A549 (cell line): ENCODE measurements at regions not wholly inside any gene's neighbourhood (a gene's known extent, or its start where the extent isn't known, plus 50 kb on each side); places are given as distances from the start of the nearest gene placed in this dataset.

Source experiments
- ATAC-seq, 2 experiments: fragments of 200-7000 bp in 1 of 2; fragments of >200 bp in 1 of 2; cut with Nextera tagmentation in 1 of 2; cut with Tn5 transposase in 1 of 2; 3 replicates each; pipeline versions ENCODE4 v1.8.0 to v1.9.1; 2018 to 2020; ENCODE audit warnings: mild to moderate bottlenecking in 1 of 2, moderate library complexity in 1 of 2
- CTCF ChIA-PET: fragments of 300-600 bp; sonication (Branson Sonifier 250); formaldehyde crosslinking; extraction: SDS; loops from one replicate; lab custom pipeline; 2021; ENCODE audit warnings: antibody characterized with exemption, inconsistent platforms; lab: Yijun Ruan, JAX
- POLR2A ChIA-PET: fragments of 350-600 bp; formaldehyde crosslinking; extraction: SDS; loops from one replicate; lab custom pipeline; 2021; ENCODE audit warnings: antibody characterized with exemption, inconsistent platforms; lab: Yijun Ruan, JAX
- DNase-seq, 2 experiments: peaks; one replicate each; pipeline versions ENCODE4 v3.0.0 to v3.0.0-alpha.2; 2011 to 2016; ENCODE audit warnings: low read depth in 1 of 2, low spot score in 1 of 2
- FAIRE-seq: peaks from 2 replicates; lab custom pipeline; 2011; peaks lifted over from hg19 to GRCh38; lab: Jason Lieb, UNC
- H3K27ac ChIP-seq, 2 experiments: fragments of >200 bp; sonication (Bioruptor Twin); formaldehyde crosslinking; 3 replicates each; pipeline ENCODE4 v1.5.1; 2016 to 2017
- H3K4me1 ChIP-seq: fragments of >200 bp; sonication (Bioruptor Twin); formaldehyde crosslinking; 3 replicates; pipeline ENCODE4 v1.6.1; 2016
- H3K4me2 ChIP-seq: fragments of >200 bp; sonication (Bioruptor Twin); formaldehyde crosslinking; 3 replicates; pipeline ENCODE4 v1.6.1; 2016
- H3K4me3 ChIP-seq: fragments of >200 bp; sonication (Bioruptor Twin); formaldehyde crosslinking; 3 replicates; pipeline ENCODE4 v1.5.1; 2016
- H3K9me3 ChIP-seq: fragments of >200 bp; sonication (Bioruptor Twin); formaldehyde crosslinking; 3 replicates; pipeline ENCODE4 v1.6.1; 2016
- ATOH8 ChIP-seq: fragments of 250-450 bp; sonication (Bioruptor Pico); IDR thresholded peaks from 2 replicates; pipeline ENCODE4 v1.5.0; 2020; ENCODE audit warnings: low read depth, mild to moderate bottlenecking, moderate library complexity
- BCL3 ChIP-seq: fragments of >200 bp; sonication (Bioruptor Twin); formaldehyde crosslinking; IDR thresholded peaks from 3 replicates; pipeline ENCODE4 v1.6.1; 2016
- CBX8 ChIP-seq: fragments of 200-600 bp; sonication (generic); IDR thresholded peaks from 2 replicates; pipeline ENCODE4 v1.6.1; 2016
- CEBPB ChIP-seq, 2 experiments: fragments of >200 bp in 1 of 2; sonication (Bioruptor Twin) in 1 of 2; formaldehyde crosslinking in 1 of 2; IDR thresholded peaks; 2 replicates each; pipeline ENCODE4 v1.6.1; 2012 to 2016
- CHD2 ChIP-seq: fragments of 150-350 bp; IDR thresholded peaks from 2 replicates; pipeline ENCODE4 v1.6.1; 2014; ENCODE audit warnings: low read length; ENCODE audit not compliant: partially characterized antibody
- CTCF ChIP-seq: fragments of >200 bp; sonication (Bioruptor Twin); formaldehyde crosslinking; IDR thresholded peaks from 3 replicates; pipeline ENCODE4 v1.5.1; 2016
- E2F6 ChIP-seq: IDR thresholded peaks from 2 replicates; pipeline ENCODE4 v1.6.1; 2012; ENCODE audit warnings: low read depth, borderline replicate concordance
- EHF ChIP-seq: fragments of 250-450 bp; sonication (Bioruptor Pico); IDR thresholded peaks from 2 replicates; pipeline ENCODE4 v1.5.0; 2020; ENCODE audit warnings: mild to moderate bottlenecking
- FOSL2 ChIP-seq, 2 experiments: fragments of 450-650 bp in 1 of 2; fragments of >200 bp in 1 of 2; sonication (Bioruptor Twin) in 1 of 2; formaldehyde crosslinking; IDR thresholded peaks; 2 replicates each; pipeline versions ENCODE4 v1.5.0 to v1.6.1; 2016 to 2020; ENCODE audit warnings: mild to moderate bottlenecking in 1 of 2, moderate library complexity in 1 of 2
- HOXB13 ChIP-seq: fragments of 250-450 bp; sonication (Bioruptor Pico); IDR thresholded peaks from 2 replicates; pipeline ENCODE4 v1.5.0; 2020; ENCODE audit warnings: low read depth, mild to moderate bottlenecking, moderate library complexity
- HOXB5 ChIP-seq: fragments of 250-450 bp; sonication (Bioruptor Pico); IDR thresholded peaks from 2 replicates; pipeline ENCODE4 v1.5.0; 2020; ENCODE audit warnings: mild to moderate bottlenecking, moderate library complexity
- KDM1A ChIP-seq: fragments of 200-600 bp; sonication (generic); IDR thresholded peaks from 2 replicates; pipeline ENCODE4 v1.6.1; 2016; ENCODE audit warnings: low read depth, mild to moderate bottlenecking
- NPAS2 ChIP-seq: fragments of 250-450 bp; sonication (Bioruptor Pico); IDR thresholded peaks from 2 replicates; pipeline ENCODE4 v1.8.0; 2022; ENCODE audit warnings: mild to moderate bottlenecking, moderate library complexity, borderline replicate concordance
- NR3C1 ChIP-seq: fragments of >200 bp; sonication (Bioruptor Twin); formaldehyde crosslinking; IDR thresholded peaks from 3 replicates; pipeline ENCODE4 v1.6.1; 2017
- POLR2A ChIP-seq: IDR thresholded peaks from 2 replicates; pipeline ENCODE4 v1.6.1; 2012; ENCODE audit warnings: mild to moderate bottlenecking, low read length
- RAD21 ChIP-seq, 2 experiments: fragments of >200 bp in 1 of 2; sonication (Bioruptor Twin) in 1 of 2; formaldehyde crosslinking in 1 of 2; IDR thresholded peaks in 1 of 2; conservative IDR thresholded peaks in 1 of 2; 2 replicates in 1 of 2; 3 replicates in 1 of 2; pipeline ENCODE4 v1.6.1; 2012 to 2018; ENCODE audit warnings: inconsistent platforms in 1 of 2
- RARB ChIP-seq: fragments of 250-450 bp; sonication (Bioruptor Pico); IDR thresholded peaks from 2 replicates; pipeline ENCODE4 v1.8.0; 2021; ENCODE audit warnings: mild to moderate bottlenecking, moderate library complexity
- RCOR1 ChIP-seq: fragments of 150-350 bp; IDR thresholded peaks from 2 replicates; pipeline ENCODE4 v1.6.1; 2014; ENCODE audit warnings: antibody characterized with exemption, low read length, low read depth
- TP53 ChIP-seq: fragments of 250-450 bp; sonication (Bioruptor Pico); IDR thresholded peaks from 2 replicates; pipeline ENCODE4 v1.5.0; 2021; ENCODE audit warnings: mild to moderate bottlenecking, moderate library complexity
- ZNF302 ChIP-seq: fragments of 250-450 bp; sonication (Bioruptor Pico); IDR thresholded peaks from 2 replicates; pipeline ENCODE4 v1.9.0; 2021; ENCODE audit warnings: inconsistent platforms, mild to moderate bottlenecking, moderate library complexity
- WGBS: methylation state at CpG from one replicate; pipeline ENCODE4 v1.1.6; 2017; ENCODE audit errors: missing lambda C conversion rate; 5-methylcytosine and 5-hydroxymethylcytosine counted together

GRCh38 chr11:29507376-29507775, 509.5 kb downstream of the KCNA4 start:
- Histone ChIP-seq H3K9me3 (no peaks in the 10 kb centered on the region), H3K4me1 (no peaks in the 10 kb centered on the region), H3K4me2 (no peak overlapping the region), H3K4me3 (no peak overlapping the region), H3K27ac (no peak overlapping the region)
- no peak for ATAC-seq
- FAIRE-seq: no peak
- CTCF ChIA-PET: interaction anchor here (0.6 to 0.7 kb wide), 2 partner anchors 9 to 20 kb away, joined by 3 read pairs; no protein-coding TSS in a partner anchor
- no peak for DNase-seq
- POLR2A ChIA-PET: no interaction called here
- TF ChIP-seq POLR2A (no peak), CEBPB (IDR thresholded peaks at IDR 0.05) (no peak), ZNF302 (CRISPR knock-in tag) (no peak), HOXB5 (no peak), NR3C1 (no peak), ATOH8 (no peak)

- ChIA-PET CTCF (no interaction called here), POLR2A (no interaction called here)
- TF ChIP-seq HOXB13 (CRISPR knock-in tag) (no peak), EHF (CRISPR knock-in tag) (no peak), E2F6 (no peak), CTCF (no peak), TP53 (no peak), CBX8 (no peak), NPAS2 (no peak), FOSL2 (IDR thresholded peaks at IDR 0.05) (no peak), FOSL2 (CRISPR knock-in tag; IDR thresholded peaks at IDR 0.05) (no peak), RAD21 (conservative IDR thresholded peaks at IDR 0.05 in 1 of 2, IDR thresholded peaks at IDR 0.05 in 1 of 2) (no peak), BCL3 (no peak)
- Histone ChIP-seq H3K4me2 (no peak overlapping the region), H3K4me1 (no peaks in the 10 kb centered on the region), H3K27ac (no peak overlapping the region), H3K9me3 (no peaks in the 10 kb centered on the region), H3K4me3 (no peak overlapping the region)
- DNase-seq (no peak), ATAC-seq (no peak), FAIRE-seq (no peak)
- 51% methylated on average over 3 of the region's 3 CpGs for WGBS
Observed at GRCh38 chr11:29495676-29496075, 521.2 kb downstream of the KCNA4 start.

GRCh38 chr11:29490938-29491337, 525.9 kb downstream of the KCNA4 start:
- Histone ChIP-seq H3K4me3 (no peak overlapping the region), H3K4me2 (no peak overlapping the region), H3K4me1 (no peaks in the 10 kb centered on the region), H3K27ac (no peak overlapping the region), H3K9me3 (no peaks in the 10 kb centered on the region)
- WGBS: 50% methylated on average over 1 of the region's 1 CpG
- POLR2A ChIA-PET: no interaction called here
- TF ChIP-seq RCOR1: no peak
- no peak for TF ChIP-seq RARB
- no peak for TF ChIP-seq POLR2A
- no peak for TF ChIP-seq CHD2
- TF ChIP-seq KDM1A: no peak
- CTCF ChIA-PET: no interaction called here
- ATAC-seq: no peak
- no peak for FAIRE-seq
- DNase-seq: no peak
